H1 (cell line): ENCODE measurements at regions not wholly inside any gene's neighbourhood (a gene's known extent, or its start where the extent isn't known, plus 50 kb on each side); places are given as distances from the start of the nearest gene placed in this dataset.

Source experiments
- BRCA1 ChIP-seq: IDR thresholded peaks from 2 replicates; pipeline ENCODE4 v1.6.1; 2012; ENCODE audit warnings: low read depth, low read length, improper control_type of control experiment
- CEBPB ChIP-seq: IDR thresholded peaks from 2 replicates; pipeline ENCODE4 v1.6.1; 2012; ENCODE audit warnings: low read depth, low read length
- TF ChIP-seq, protein P1 (sequence below), 3 experiments: IDR thresholded peaks; 1 replicate in 2 of 3; 2 replicates in 1 of 3; pipeline versions ENCODE4 v1.5.1 to v1.6.1; 2011; ENCODE audit warnings: low read length in 3 of 3, mild to moderate bottlenecking in 3 of 3, inconsistent platforms in 2 of 3, low read depth in 1 of 3, moderate library complexity in 1 of 3; ENCODE audit not compliant: insufficient read depth in 1 of 3; ENCODE audit errors: control extremely low read depth in 1 of 3

DNA sequence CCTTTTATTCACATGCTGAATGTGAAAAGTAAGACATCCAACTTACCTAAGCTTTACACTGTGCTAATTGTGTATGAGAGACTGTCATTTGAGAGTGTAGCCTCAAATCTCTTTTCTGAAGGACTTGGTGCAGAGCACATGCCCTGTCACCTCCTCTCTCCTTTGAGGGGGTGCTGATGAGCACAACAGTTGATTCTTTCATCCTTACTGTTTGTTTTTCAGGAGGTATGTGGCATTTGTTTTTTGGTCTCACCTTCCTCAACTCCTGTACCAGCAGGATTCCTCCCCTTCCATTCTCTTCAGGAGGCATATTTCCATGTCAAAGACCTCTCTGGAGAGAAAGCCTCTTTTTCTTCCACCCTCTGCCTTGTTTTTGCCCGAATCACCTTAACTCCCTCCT is 252.6 kb upstream of the CITED2 start:
- TF ChIP-seq, protein P1, sequence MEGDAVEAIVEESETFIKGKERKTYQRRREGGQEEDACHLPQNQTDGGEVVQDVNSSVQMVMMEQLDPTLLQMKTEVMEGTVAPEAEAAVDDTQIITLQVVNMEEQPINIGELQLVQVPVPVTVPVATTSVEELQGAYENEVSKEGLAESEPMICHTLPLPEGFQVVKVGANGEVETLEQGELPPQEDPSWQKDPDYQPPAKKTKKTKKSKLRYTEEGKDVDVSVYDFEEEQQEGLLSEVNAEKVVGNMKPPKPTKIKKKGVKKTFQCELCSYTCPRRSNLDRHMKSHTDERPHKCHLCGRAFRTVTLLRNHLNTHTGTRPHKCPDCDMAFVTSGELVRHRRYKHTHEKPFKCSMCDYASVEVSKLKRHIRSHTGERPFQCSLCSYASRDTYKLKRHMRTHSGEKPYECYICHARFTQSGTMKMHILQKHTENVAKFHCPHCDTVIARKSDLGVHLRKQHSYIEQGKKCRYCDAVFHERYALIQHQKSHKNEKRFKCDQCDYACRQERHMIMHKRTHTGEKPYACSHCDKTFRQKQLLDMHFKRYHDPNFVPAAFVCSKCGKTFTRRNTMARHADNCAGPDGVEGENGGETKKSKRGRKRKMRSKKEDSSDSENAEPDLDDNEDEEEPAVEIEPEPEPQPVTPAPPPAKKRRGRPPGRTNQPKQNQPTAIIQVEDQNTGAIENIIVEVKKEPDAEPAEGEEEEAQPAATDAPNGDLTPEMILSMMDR (IDR thresholded peaks at IDR 0.05; ENCODE audit: control extremely low read depth in 1 of 3, insufficient read depth in 1 of 3, low read depth in 1 of 3, low read length in 3 of 3): no peak
- TF ChIP-seq BRCA1 (no peak), CEBPB (no peak)
